Esophagus muscularis mucosa (tissue), 4 donors: ENCODE measurements at regions not wholly inside any gene's neighbourhood (a gene's known extent, or its start where the extent isn't known, plus 50 kb on each side); places are given as distances from the start of the nearest gene placed in this dataset.
A peak's percentile ranks its signal among the peaks of the same experiment; 100 is the strongest.

ENCODE experiments used
- DNase-seq: peaks from one replicate; pipeline ENCODE4 v3.0.0-alpha.2; 2017; ENCODE audit errors: extremely low spot score
- H3K27ac ChIP-seq, 4 donors: fragments of 200-600 bp; sonication (generic); replicated peaks in 1 of 4; 1 replicate in 3 of 4; 2 replicates in 1 of 4; pipeline ENCODE4 v1.5.1; 2016 to 2019; ENCODE audit warnings: mild to moderate bottlenecking in 1 of 4
- H3K27me3 ChIP-seq, 4 donors: fragments of 200-600 bp; sonication (generic); one replicate each; pipeline versions ENCODE4 v1.5.1 to v1.6.0; 2016 to 2019
- H3K36me3 ChIP-seq, 4 donors: fragments of 200-600 bp; sonication (generic); one replicate each; pipeline ENCODE4 v1.5.1; 2016 to 2019
- H3K4me1 ChIP-seq, 4 donors: fragments of 200-600 bp; sonication (generic); one replicate each; pipeline ENCODE4 v1.5.1; 2016 to 2019
- H3K4me3 ChIP-seq, 4 donors: fragments of 200-600 bp; sonication (generic); 1 replicate in 2 of 4; 2 replicates in 2 of 4; pipeline ENCODE4 v1.5.1; 2016 to 2019; ENCODE audit warnings: mild to moderate bottlenecking in 4 of 4, moderate library complexity in 1 of 4
- H3K9me3 ChIP-seq, 4 donors: fragments of 200-600 bp; sonication (generic); 1 replicate in 3 of 4; 2 replicates in 1 of 4; pipeline ENCODE4 v1.5.1; 2016 to 2019
- EP300 ChIP-seq: sonication (generic); formaldehyde crosslinking; IDR thresholded peaks from one replicate; pipeline ENCODE4 v1.6.1; 2017; ENCODE audit warnings: antibody characterized with exemption
- POLR2A ChIP-seq: fragments of 450-650 bp; IDR thresholded peaks from one replicate; pipeline ENCODE4 v1.6.1; 2017; ENCODE audit warnings: antibody characterized with exemption, moderate library complexity, mild to moderate bottlenecking, low read depth
- POLR2AphosphoS5 ChIP-seq, 2 donors: sonication (generic); formaldehyde crosslinking; IDR thresholded peaks; one replicate each; pipeline ENCODE4 v1.6.1; 2017; ENCODE audit warnings: antibody characterized with exemption in 2 of 2
- WGBS: methylation state at CpG from one replicate; pipeline ENCODE4 v1.1.5; 2018; 5-methylcytosine and 5-hydroxymethylcytosine counted together
- intact Hi-C: fragments of 100-400 bp; cut with DNase I; formaldehyde crosslinking; loops from one replicate; pipeline ENCODE4 v1.15.1; 2023
- TF ChIP-seq, protein P1 (sequence below), 3 experiments: fragments of 200-600 bp in 2 of 3; fragments of 450-650 bp in 1 of 3; sonication (generic) in 2 of 3; IDR thresholded peaks; one replicate each; pipeline ENCODE4 v1.5.1; 2017 to 2019; ENCODE audit warnings: antibody characterized with exemption in 3 of 3, mild to moderate bottlenecking in 2 of 3, moderate library complexity in 1 of 3

DNA sequence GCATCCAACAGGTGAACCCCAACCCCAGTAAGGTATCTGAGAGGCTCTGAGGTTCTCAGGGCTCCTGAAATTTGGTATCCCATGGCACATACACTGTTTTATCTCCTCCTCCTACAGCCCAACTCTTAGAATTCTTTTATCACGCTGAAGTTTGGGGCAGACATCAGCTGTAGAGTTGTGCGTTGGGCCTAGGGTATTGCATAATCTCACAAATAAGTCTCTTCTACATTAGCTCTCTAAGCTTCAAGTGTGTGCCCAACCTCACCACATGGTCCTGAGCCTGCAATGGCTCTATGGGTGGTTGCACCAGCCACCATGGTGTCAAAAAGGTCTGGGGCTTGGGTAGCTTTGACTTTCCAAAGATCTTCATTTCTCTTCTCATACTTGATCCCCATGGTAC lies 603.0 kb downstream of the BUD13 start:
- peaks cover 0 to 9% (median 0%) of the 10 kb centered on the region in 4 donors for H3K27me3 ChIP-seq
- H3K9me3 ChIP-seq: no peaks in the 10 kb centered on the region
- DNase-seq: no peak
- H3K27ac ChIP-seq: no peak overlapping the region
- 94% methylated on average over 2 of the region's 2 CpGs for WGBS
- TF ChIP-seq EP300: no peak
- TF ChIP-seq POLR2AphosphoS5 (IDR thresholded peaks at IDR 0.05): no peak
- TF ChIP-seq POLR2A: no peak
- TF ChIP-seq, protein P1, sequence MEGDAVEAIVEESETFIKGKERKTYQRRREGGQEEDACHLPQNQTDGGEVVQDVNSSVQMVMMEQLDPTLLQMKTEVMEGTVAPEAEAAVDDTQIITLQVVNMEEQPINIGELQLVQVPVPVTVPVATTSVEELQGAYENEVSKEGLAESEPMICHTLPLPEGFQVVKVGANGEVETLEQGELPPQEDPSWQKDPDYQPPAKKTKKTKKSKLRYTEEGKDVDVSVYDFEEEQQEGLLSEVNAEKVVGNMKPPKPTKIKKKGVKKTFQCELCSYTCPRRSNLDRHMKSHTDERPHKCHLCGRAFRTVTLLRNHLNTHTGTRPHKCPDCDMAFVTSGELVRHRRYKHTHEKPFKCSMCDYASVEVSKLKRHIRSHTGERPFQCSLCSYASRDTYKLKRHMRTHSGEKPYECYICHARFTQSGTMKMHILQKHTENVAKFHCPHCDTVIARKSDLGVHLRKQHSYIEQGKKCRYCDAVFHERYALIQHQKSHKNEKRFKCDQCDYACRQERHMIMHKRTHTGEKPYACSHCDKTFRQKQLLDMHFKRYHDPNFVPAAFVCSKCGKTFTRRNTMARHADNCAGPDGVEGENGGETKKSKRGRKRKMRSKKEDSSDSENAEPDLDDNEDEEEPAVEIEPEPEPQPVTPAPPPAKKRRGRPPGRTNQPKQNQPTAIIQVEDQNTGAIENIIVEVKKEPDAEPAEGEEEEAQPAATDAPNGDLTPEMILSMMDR (IDR thresholded peaks at IDR 0.05): no peak
- H3K36me3 ChIP-seq: no peaks in the 10 kb centered on the region
- H3K4me3 ChIP-seq: no peak overlapping the region
- no peaks in the 10 kb centered on the region for H3K4me1 ChIP-seq
- intact Hi-C loops: no loop called here

DNA sequence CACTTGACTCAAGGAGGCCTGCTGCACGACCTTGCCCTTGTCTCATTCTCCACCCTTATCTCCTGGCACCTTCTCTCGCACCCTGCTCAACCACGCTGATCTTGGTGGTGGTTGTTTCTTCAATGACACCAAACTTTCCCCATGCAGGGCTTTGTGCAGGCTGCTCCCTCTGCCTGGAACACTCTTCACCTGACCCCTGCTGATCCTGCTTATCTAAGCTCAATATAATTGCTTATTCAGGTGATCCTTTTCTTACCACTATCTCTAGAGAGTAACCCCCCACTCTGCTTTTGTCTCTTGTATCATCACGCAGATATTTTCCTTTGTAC lies 604.4 kb downstream of the BUD13 start:
- 85% methylated on average over 4 of the region's 4 CpGs for WGBS
- no peak overlapping the region for H3K27ac ChIP-seq
- H3K36me3 ChIP-seq: no peaks in the 10 kb centered on the region
- no peaks in the 10 kb centered on the region for H3K9me3 ChIP-seq
- TF ChIP-seq EP300: no peak
- no peak for TF ChIP-seq POLR2A
- TF ChIP-seq, protein P1 (IDR thresholded peaks at IDR 0.05): no peak
- TF ChIP-seq POLR2AphosphoS5 (IDR thresholded peaks at IDR 0.05): no peak
- H3K4me1 ChIP-seq: no peaks in the 10 kb centered on the region
- H3K27me3 ChIP-seq: peaks cover 0 to 3% (median 0%) of the 10 kb centered on the region in 4 donors
- peak; percentile 26 for DNase-seq
- intact Hi-C loops: no loop called here
- H3K4me3 ChIP-seq: no peak overlapping the region

DNA sequence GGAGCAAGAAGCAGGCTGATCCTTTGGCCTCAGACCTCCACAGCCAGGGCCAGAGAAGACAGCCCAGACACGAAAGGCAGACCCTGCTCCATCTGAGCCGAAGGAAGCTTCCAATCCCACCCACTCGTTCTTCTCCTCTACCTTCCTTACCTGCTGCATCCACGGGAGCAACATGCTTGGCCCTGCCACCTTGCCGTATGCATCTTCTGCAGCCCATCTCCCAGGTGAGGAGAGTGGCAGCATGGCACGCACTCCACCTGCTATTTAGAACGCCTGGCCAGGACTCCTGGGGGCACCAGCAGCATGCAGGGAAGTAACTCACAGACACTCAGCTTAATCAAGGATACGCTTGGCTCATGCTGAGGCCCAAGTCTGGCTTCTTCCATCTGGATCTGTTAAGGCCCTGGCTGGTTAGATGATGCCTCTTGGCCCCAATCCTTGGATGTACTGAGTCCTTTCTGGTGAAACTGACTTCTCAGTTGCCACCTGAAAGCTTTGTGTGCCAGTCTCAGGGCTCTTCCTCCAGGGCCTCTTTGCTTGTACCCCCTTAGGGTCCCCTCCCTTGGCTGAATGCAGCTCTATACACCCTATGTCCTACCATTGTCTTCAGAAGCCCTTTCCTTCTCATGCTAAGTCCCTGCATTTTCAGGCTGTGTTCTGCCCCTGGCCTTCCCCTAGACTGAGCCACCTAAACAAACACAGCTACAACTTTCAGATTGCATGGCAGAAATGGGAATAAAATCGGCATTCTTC lies 604.9 kb downstream of the BUD13 start:
- H3K36me3 ChIP-seq: no peaks in the 10 kb centered on the region
- H3K4me3 ChIP-seq: no peak overlapping the region
- no peaks in the 10 kb centered on the region for H3K9me3 ChIP-seq
- H3K27me3 ChIP-seq: peaks cover 0 to 5% (median 0%) of the 10 kb centered on the region in 4 donors
- TF ChIP-seq POLR2A: no peak
- TF ChIP-seq EP300: no peak
- no peak for TF ChIP-seq POLR2AphosphoS5 (IDR thresholded peaks at IDR 0.05)
- TF ChIP-seq, protein P1 (IDR thresholded peaks at IDR 0.05): no peak
- H3K4me1 ChIP-seq: no peaks in the 10 kb centered on the region
- H3K27ac ChIP-seq: no peak overlapping the region
- WGBS: 89% methylated on average over 9 of the region's 9 CpGs
- DNase-seq: peak; percentile 88
- intact Hi-C loops: no loop called here

DNA sequence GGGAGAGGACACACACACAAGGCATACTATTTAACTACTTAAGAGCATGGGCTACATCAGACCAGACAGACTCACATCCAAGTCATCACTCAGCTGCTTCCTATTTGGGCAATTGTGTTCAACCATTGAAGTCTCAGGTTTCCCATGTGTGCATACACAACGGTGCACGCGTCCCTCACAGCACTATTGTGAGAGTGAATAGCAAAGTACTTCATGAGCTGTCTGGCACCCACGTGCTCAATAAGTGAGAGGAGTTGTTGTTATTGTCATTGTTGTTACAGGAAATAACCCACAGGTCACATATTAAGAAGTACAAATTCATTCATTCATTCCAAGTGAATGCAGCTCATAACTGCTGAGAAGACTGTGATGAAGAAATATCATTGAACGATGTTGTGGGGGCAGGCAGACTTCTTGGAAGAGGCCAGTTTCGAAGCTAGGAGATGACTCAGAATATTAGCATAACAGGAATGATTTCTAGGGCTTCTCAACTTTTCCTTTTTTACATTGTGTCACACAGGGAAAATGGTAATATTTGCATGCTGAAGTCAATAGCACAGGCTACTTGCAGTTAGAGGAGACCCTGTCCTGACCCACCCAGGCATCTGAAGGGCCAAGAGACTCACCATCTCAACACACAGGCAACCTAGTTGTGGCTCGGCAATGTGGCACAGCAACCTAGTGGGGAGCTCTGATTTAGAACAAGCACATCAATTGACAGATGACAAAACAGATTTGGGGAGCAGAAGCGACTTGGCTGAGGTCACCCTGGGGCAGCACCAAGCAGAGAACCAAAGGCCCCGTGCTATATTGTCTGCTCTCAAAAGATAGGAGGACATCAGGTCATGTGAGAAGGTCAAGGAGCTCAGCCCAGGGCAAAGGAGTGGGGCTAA lies 606.0 kb downstream of the BUD13 start:
- TF ChIP-seq POLR2A (no peak), EP300 (no peak), POLR2AphosphoS5 (IDR thresholded peaks at IDR 0.05) (no peak)
- TF ChIP-seq, protein P1 (IDR thresholded peaks at IDR 0.05): no peak
- no peaks in the 10 kb centered on the region for H3K4me1 ChIP-seq
- peak; percentile 79 for DNase-seq
- WGBS: 89% methylated on average over 9 of the region's 9 CpGs
- peaks cover 0 to 15% (median 0%) of the 10 kb centered on the region in 4 donors for H3K27me3 ChIP-seq
- no peak overlapping the region for H3K4me3 ChIP-seq
- no peaks in the 10 kb centered on the region for H3K36me3 ChIP-seq
- H3K27ac ChIP-seq: no peak overlapping the region
- no peaks in the 10 kb centered on the region for H3K9me3 ChIP-seq
- intact Hi-C loops: no loop called here
